IMR-90 (cell line): ENCODE measurements at regions not wholly inside any gene's neighbourhood (a gene's known extent, or its start where the extent isn't known, plus 50 kb on each side); places are given as distances from the start of the nearest gene placed in this dataset.

Source experiments
- CTCF ChIP-seq: conservative IDR thresholded peaks from 2 replicates; pipeline ENCODE4 v1.5.1; 2012; ENCODE audit warnings: mild to moderate bottlenecking, low read depth, low read length, improper control_type of control experiment
- RCOR1 ChIP-seq: IDR thresholded peaks from 2 replicates; pipeline ENCODE4 v1.6.1; 2012; ENCODE audit warnings: mild to moderate bottlenecking, low read length, improper control_type of control experiment; ENCODE audit not compliant: insufficient replicate concordance

GRCh38 chr12:68405343-68405781, 73.2 kb upstream of the MDM1 start:
- TF ChIP-seq CTCF (no peak), RCOR1 (no peak)
